GM10266 (cell line): ENCODE measurements at regions not wholly inside any gene's neighbourhood (a gene's known extent, or its start where the extent isn't known, plus 50 kb on each side); places are given as distances from the start of the nearest gene placed in this dataset.

Experiments used
- DNase-seq: peaks from one replicate; pipeline ENCODE4 v3.0.0; 2012; ENCODE audit errors: extremely low spot score
- TF ChIP-seq, protein P1 (sequence below): IDR thresholded peaks from 2 replicates; pipeline ENCODE4 v1.5.1; 2012; ENCODE audit warnings: mild to moderate bottlenecking, low read depth; ENCODE audit not compliant: control insufficient read depth, insufficient read depth; ENCODE audit errors: missing control alignments

DNA sequence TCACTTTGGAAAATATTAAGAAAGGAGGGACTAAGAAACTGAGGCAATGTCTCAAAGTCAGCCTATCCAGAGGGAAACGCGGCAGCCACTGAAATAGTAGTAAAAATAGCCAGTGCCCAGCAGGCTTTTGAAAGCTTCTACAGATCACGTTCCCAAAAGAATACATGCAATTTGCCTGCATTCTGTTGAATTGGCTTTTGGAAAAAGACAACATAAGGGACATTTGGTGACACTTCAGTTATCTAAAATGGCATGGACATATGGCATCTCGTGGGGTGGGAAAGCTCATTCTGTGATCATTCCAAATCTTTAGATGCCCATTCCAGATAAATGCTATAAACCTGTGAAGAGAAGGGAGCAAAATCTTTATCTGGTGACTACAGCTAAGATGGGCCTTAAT, 82.8 kb upstream of the PDE1C start:
- TF ChIP-seq, protein P1, sequence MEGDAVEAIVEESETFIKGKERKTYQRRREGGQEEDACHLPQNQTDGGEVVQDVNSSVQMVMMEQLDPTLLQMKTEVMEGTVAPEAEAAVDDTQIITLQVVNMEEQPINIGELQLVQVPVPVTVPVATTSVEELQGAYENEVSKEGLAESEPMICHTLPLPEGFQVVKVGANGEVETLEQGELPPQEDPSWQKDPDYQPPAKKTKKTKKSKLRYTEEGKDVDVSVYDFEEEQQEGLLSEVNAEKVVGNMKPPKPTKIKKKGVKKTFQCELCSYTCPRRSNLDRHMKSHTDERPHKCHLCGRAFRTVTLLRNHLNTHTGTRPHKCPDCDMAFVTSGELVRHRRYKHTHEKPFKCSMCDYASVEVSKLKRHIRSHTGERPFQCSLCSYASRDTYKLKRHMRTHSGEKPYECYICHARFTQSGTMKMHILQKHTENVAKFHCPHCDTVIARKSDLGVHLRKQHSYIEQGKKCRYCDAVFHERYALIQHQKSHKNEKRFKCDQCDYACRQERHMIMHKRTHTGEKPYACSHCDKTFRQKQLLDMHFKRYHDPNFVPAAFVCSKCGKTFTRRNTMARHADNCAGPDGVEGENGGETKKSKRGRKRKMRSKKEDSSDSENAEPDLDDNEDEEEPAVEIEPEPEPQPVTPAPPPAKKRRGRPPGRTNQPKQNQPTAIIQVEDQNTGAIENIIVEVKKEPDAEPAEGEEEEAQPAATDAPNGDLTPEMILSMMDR, result no peak

DNA sequence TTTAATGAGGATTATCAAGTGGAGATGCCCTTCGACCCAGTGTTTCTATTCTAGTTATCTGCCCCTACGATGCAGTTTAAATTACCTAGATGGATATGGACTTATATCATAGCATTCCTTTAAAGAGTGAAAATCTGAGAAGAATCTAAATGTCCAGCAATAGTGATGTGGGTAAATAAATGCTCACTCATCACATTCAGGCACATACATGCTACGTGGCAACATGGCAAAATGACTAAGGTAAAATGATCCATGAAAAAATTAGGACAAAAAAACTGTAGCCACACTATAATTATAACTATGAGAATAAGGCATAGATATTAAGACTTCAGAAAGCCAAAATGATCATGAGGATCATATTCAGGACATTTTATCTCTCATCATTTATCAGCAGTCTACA, 82.4 kb upstream of the PDE1C start:
- DNase-seq, result no peak

More for the DNA sequence above, 82.8 kb upstream of the PDE1C start:
- DNase-seq, result no peak

DNA sequence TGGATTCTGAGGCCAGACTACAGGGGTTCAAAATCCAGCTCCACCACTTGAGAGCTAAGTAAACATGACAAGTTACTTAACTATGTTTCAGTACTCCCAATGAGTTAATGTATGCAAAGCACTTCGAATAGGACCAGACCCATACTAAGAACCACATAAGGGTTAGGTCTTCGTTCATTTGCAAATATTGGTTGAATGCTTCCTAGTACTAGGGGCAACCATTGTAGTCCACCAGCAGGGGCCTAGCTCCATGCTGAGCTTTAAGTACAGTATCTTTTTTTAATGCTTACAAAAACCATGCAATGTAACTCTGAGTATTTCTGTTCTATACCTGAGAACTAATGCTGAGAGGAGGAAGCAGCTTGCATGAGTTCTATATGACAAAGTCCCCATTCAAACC, 80.4 kb upstream of the PDE1C start:
- DNase-seq, result no peak
- TF ChIP-seq, protein P1, result no peak

More for the DNA sequence above, 82.4 kb upstream of the PDE1C start:
- TF ChIP-seq, protein P1, result no peak

DNA sequence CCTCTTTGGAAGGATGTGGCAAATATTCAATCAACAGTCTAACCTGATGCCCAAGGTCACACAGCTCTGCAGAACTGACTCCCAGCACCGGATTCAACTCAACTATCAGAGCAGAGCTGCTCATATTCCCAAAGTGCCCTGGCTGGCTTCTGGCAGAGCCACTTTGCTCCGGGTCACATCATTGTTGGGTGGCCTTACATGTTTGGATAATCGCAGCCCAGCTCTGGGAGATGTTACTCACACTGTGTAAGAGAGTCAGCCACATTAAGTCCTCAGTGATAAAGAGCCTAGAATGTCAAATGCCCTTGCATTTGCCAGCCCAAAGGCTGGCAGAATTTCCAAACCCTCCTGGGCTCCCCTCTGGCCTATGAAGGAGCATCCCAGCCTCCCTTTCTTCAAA, 79.8 kb upstream of the PDE1C start:
- DNase-seq, result no peak
- TF ChIP-seq, protein P1, result no peak

DNA sequence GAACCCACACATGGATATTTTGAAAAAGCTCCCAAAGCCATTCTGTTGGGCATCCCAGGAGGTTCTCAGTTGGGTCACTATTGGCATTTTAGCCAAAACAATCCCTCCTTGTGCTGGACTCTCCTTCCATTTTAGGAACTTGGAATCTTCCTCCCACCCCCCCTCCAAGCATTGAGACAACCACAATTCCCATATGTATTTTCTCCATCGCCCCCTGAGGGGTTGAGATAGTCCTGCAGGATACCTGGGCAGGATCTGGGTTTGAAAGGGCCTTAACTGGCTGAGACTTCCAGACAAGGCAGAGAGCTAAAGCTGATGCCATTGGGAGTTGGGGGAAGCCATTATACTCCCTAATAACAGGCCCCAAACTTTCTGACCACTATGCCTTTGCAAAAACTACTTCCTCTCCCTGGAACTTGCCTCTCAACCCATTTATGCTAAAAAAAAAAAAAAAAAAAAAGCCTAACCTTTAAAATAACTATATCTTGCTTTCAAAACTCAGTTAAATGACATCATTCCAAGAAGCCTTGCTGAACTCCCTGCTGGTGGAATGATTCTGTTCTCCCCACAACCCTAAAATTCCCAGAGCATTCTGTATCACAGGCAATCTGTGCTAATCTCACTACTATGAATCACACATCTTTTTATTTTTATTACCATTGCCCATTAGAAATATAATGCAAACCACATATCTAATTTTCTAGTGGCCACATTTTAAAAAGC, 77.5 kb upstream of the PDE1C start:
- TF ChIP-seq, protein P1, result no peak

DNA sequence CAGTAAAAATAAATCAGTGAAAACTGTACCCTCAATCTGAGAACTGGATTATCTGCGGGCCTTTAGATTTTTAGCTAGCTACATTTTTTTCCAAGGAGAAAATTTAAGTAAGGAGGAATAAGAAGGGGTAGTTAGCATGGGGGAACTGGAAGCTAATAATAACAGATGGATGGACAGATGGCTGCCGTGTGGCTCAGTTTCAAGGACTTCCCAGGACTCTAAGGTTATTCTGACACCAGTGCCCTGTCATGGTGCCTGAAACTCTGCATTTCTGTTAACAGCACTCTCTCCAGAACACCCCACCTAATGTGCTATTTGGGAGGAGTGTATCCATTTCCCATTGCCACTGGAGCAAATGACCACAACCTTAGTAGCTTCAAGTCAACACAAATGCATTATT, 75.7 kb upstream of the PDE1C start:
- TF ChIP-seq, protein P1, result no peak
- no peak for DNase-seq

More for the DNA sequence above, 77.5 kb upstream of the PDE1C start:
- DNase-seq, result no peak

DNA sequence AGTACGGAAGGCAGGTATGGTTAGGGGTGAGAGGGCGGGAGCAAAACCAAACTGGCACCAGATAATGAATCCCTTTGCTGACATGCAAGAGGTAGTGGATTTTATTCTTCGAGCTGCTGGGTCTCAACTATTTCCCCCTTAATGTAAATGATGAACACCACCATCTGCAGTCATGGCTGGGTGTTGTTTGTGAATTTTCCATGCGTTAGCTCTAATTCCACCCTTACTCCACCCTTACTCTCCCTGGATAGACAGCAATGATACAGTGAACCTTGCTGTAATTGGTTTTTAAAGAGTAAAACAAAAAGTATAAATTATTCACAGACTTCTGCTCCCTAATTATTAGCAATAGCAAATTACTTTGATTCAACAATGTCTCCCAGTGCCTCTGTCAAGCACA, 74.5 kb upstream of the PDE1C start:
- no peak for DNase-seq
- TF ChIP-seq, protein P1, result no peak
